ENCODE measurements at regions not wholly inside any gene's neighbourhood (a gene's known extent, or its start where the extent isn't known, plus 50 kb on each side); places are given as distances from the start of the nearest gene placed in this dataset.
"Not testable (repeated sequence)": the region's sequence is repeated elsewhere in the genome, so short reads cannot be mapped to it uniquely, and the experiment has no call there.

- intact Hi-C loops (cut with micrococcal nuclease); DNase-seq; ATAC-seq: not testable (repeated sequence)
These were observed 57.3 kb upstream of the GARIN1A start for GRCh38 chr7:128614812-128615211.

GRCh38 chr7:128616799-128617198, 55.3 kb upstream of the GARIN1A start:
- intact Hi-C loops (cut with micrococcal nuclease); ATAC-seq: not testable (repeated sequence)

More at GRCh38 chr7:128616799-128617198, 55.3 kb upstream of the GARIN1A start:
- not testable (repeated sequence) for DNase-seq

Measured in left ventricle myocardium superior (tissue), 1 donor.